ENCODE measurements at regions not wholly inside any gene's neighbourhood (a gene's known extent, or its start where the extent isn't known, plus 50 kb on each side); places are given as distances from the start of the nearest gene placed in this dataset.

- peak; percentile 73 for DNase-seq (ENCODE audit: low read depth)
- peak; percentile 71 for TF ChIP-seq CTCF (conservative IDR thresholded peaks at IDR 0.05; ENCODE audit: low read depth, low read length)
- H3K4me3 ChIP-seq (ENCODE audit: low read depth, low read length) = no peak overlapping the region
Measured at GRCh38 chr3:55180936-55181535, 253.2 kb upstream of the LRTM1 start.

- no peak for DNase-seq (ENCODE audit: low read depth)
- TF ChIP-seq CTCF (conservative IDR thresholded peaks at IDR 0.05; ENCODE audit: low read depth, low read length) = no peak
- H3K4me3 ChIP-seq (ENCODE audit: low read depth, low read length) = no peak overlapping the region
Measured at GRCh38 chr3:55180161-55180560, 252.3 kb upstream of the LRTM1 start.

- no peak for TF ChIP-seq CTCF (conservative IDR thresholded peaks at IDR 0.05; ENCODE audit: low read depth, low read length)
- no peak overlapping the region for H3K4me3 ChIP-seq (ENCODE audit: low read depth, low read length)
- no peak for DNase-seq (ENCODE audit: low read depth)
Measured at GRCh38 chr3:55178336-55178735, 250.5 kb upstream of the LRTM1 start.

- DNase-seq (ENCODE audit: low read depth) = no peak
- no peak for TF ChIP-seq CTCF (conservative IDR thresholded peaks at IDR 0.05; ENCODE audit: low read depth, low read length)
- no peak overlapping the region for H3K4me3 ChIP-seq (ENCODE audit: low read depth, low read length)
Measured at GRCh38 chr3:55177749-55178148, 249.9 kb upstream of the LRTM1 start.

GRCh38 chr3:55175423-55175822, 247.6 kb upstream of the LRTM1 start:
- no peak overlapping the region for H3K4me3 ChIP-seq (ENCODE audit: low read depth, low read length)
- no peak for DNase-seq (ENCODE audit: low read depth)
- no peak for TF ChIP-seq CTCF (conservative IDR thresholded peaks at IDR 0.05; ENCODE audit: low read depth, low read length)

- DNase-seq (ENCODE audit: low read depth) = no peak
- TF ChIP-seq CTCF (conservative IDR thresholded peaks at IDR 0.05; ENCODE audit: low read depth, low read length) = no peak
- no peak overlapping the region for H3K4me3 ChIP-seq (ENCODE audit: low read depth, low read length)
Measured at GRCh38 chr3:55174747-55175146, 246.9 kb upstream of the LRTM1 start.

- no peak for TF ChIP-seq CTCF (conservative IDR thresholded peaks at IDR 0.05; ENCODE audit: low read depth, low read length)
- DNase-seq (ENCODE audit: low read depth) = no peak
- no peak overlapping the region for H3K4me3 ChIP-seq (ENCODE audit: low read depth, low read length)
Measured at GRCh38 chr3:55173504-55173903, 245.6 kb upstream of the LRTM1 start.
